ENCODE measurements at regions not wholly inside any gene's neighbourhood (a gene's known extent, or its start where the extent isn't known, plus 50 kb on each side); places are given as distances from the start of the nearest gene placed in this dataset.
A peak's percentile ranks its signal among the peaks of the same experiment; 100 is the strongest.
"Not testable (repeated sequence)": the region's sequence is repeated elsewhere in the genome, so short reads cannot be mapped to it uniquely, and the experiment has no call there.

GRCh38 chr12:124153392-124153791, 141.5 kb upstream of the RFLNA start:
- no peak for DNase-seq (ENCODE audit: low spot score)
- intact Hi-C loops (cut with DNase I), result no loop called here

- intact Hi-C loops (cut with DNase I), result no loop called here
- no peak for DNase-seq (ENCODE audit: low spot score)
Measured at GRCh38 chr12:124157406-124157805, 137.5 kb upstream of the RFLNA start.

- DNase-seq (ENCODE audit: low spot score), result no peak
- intact Hi-C loops (cut with DNase I), result no loop called here
Measured at GRCh38 chr12:124159655-124160054, 135.2 kb upstream of the RFLNA start.

GRCh38 chr12:124160097-124160756, 134.7 kb upstream of the RFLNA start:
- no peak for DNase-seq (ENCODE audit: low spot score)
- intact Hi-C loops (cut with DNase I), result no loop called here

- DNase-seq (ENCODE audit: low spot score); intact Hi-C loops (cut with DNase I): not testable (repeated sequence)
Measured at GRCh38 chr12:124161402-124161801, 133.5 kb upstream of the RFLNA start.

- intact Hi-C loops (cut with DNase I), result no loop called here
- no peak for DNase-seq (ENCODE audit: low spot score)
Measured at GRCh38 chr12:124162151-124163110, 132.5 kb upstream of the RFLNA start.

- intact Hi-C loops (cut with DNase I), result no loop called here
- no peak for DNase-seq (ENCODE audit: low spot score)
Measured at GRCh38 chr12:124165695-124166094, 129.2 kb upstream of the RFLNA start.

GRCh38 chr12:124167141-124167540, 127.8 kb upstream of the RFLNA start:
- intact Hi-C loops (cut with DNase I), result no loop called here
- no peak for DNase-seq (ENCODE audit: low spot score)

GRCh38 chr12:124168016-124168786, 126.7 kb upstream of the RFLNA start:
- intact Hi-C loops (cut with DNase I), result no loop called here
- DNase-seq (ENCODE audit: low spot score), result peak; percentile 46

- peak; percentile 5 for DNase-seq (ENCODE audit: low spot score)
- intact Hi-C loops (cut with DNase I), result no loop called here
Measured at GRCh38 chr12:124169577-124170284, 125.2 kb upstream of the RFLNA start.

- DNase-seq (ENCODE audit: low spot score), result no peak
- intact Hi-C loops (cut with DNase I), result no loop called here
Measured at GRCh38 chr12:124170760-124171159, 124.1 kb upstream of the RFLNA start.

GRCh38 chr12:124171231-124171979, 123.5 kb upstream of the RFLNA start:
- intact Hi-C loops (cut with DNase I), result no loop called here
- no peak for DNase-seq (ENCODE audit: low spot score)

GRCh38 chr12:124172636-124173035, 122.3 kb upstream of the RFLNA start:
- no peak for DNase-seq (ENCODE audit: low spot score)
- intact Hi-C loops (cut with DNase I), result no loop called here

- intact Hi-C loops (cut with DNase I), result no loop called here
Measured at GRCh38 chr12:124173692-124174091, 121.2 kb upstream of the RFLNA start.

GRCh38 chr12:124174451-124175348, 120.2 kb upstream of the RFLNA start:
- intact Hi-C loops (cut with DNase I), result no loop called here
- DNase-seq (ENCODE audit: low spot score), result no peak

More at GRCh38 chr12:124173692-124174091, 121.2 kb upstream of the RFLNA start:
- DNase-seq (ENCODE audit: low spot score), result no peak

GRCh38 chr12:124175704-124176103, 119.2 kb upstream of the RFLNA start:
- DNase-seq (ENCODE audit: low spot score), result no peak
- intact Hi-C loops (cut with DNase I), result no loop called here

GRCh38 chr12:124177276-124177950, 117.5 kb upstream of the RFLNA start:
- DNase-seq (ENCODE audit: low spot score), result no peak
- intact Hi-C loops (cut with DNase I), result no loop called here

All from cardiac septum (tissue), 1 donor.